ENCODE measurements at regions not wholly inside any gene's neighbourhood (a gene's known extent, or its start where the extent isn't known, plus 50 kb on each side); places are given as distances from the start of the nearest gene placed in this dataset.

- TF ChIP-seq CTCF (IDR thresholded peaks at IDR 0.05) (no peak), POLR2A (IDR thresholded peaks at IDR 0.05) (no peak)
Observed at GRCh38 chr7:25624833-25625232, 396.5 kb upstream of the NPVF start.

All from Peyer's patch (tissue), 4 donors.